T47D (cell line): ENCODE measurements at regions not wholly inside any gene's neighbourhood (a gene's known extent, or its start where the extent isn't known, plus 50 kb on each side); places are given as distances from the start of the nearest gene placed in this dataset.
A peak's percentile ranks its signal among the peaks of the same experiment; 100 is the strongest.

Source experiments
- DNase-seq, 2 experiments: peaks; one replicate each; pipeline versions ENCODE4 v3.0.0 to v3.0.0-alpha.2; 2011 to 2012; ENCODE audit warnings: low read depth in 1 of 2, low spot score in 1 of 2
- JUND ChIP-seq: IDR thresholded peaks from 2 replicates; pipeline ENCODE4 v1.6.1; 2012; ENCODE audit warnings: low read depth
- in situ Hi-C: cut with HindIII; loops from 2 replicates; pipeline ENCODE4 v1.10.0; 2016; ENCODE audit warnings: low sequenced_read_pairs, low pct_unique_long_range_greater_than_20kb

GRCh38 chr4:140251571-140251970 is 97.6 kb upstream of the MAML3 start:
- DNase-seq, result no peak
- no peak for TF ChIP-seq JUND
- in situ Hi-C loops, result no loop called here

GRCh38 chr4:140250989-140251552 is 97.1 kb upstream of the MAML3 start:
- peak in 1 of 2 experiments; percentile 28 for DNase-seq
- no peak for TF ChIP-seq JUND
- in situ Hi-C loops, result no loop called here

- in situ Hi-C loops, result no loop called here
- TF ChIP-seq JUND, result no peak
- DNase-seq, result no peak
Measured at GRCh38 chr4:140249351-140249750, 95.4 kb upstream of the MAML3 start.

- DNase-seq, result no peak
- in situ Hi-C loops, result no loop called here
- TF ChIP-seq JUND, result no peak
Measured at GRCh38 chr4:140247237-140247636, 93.3 kb upstream of the MAML3 start.

- no peak for TF ChIP-seq JUND
- in situ Hi-C loops, result no loop called here
- DNase-seq, result no peak
Measured at GRCh38 chr4:140246216-140246615, 92.2 kb upstream of the MAML3 start.

- no peak for TF ChIP-seq JUND
- in situ Hi-C loops, result no loop called here
- DNase-seq, result no peak
Measured at GRCh38 chr4:140244328-140244727, 90.3 kb upstream of the MAML3 start.

- TF ChIP-seq JUND, result no peak
- peak in 1 of 2 experiments; percentile 30 for DNase-seq
- in situ Hi-C loops, result no loop called here
Measured at GRCh38 chr4:140243278-140243753, 89.3 kb upstream of the MAML3 start.

- in situ Hi-C loops, result no loop called here
Measured at GRCh38 chr4:140242357-140243277, 88.6 kb upstream of the MAML3 start.

GRCh38 chr4:140240237-140240636 is 86.3 kb upstream of the MAML3 start:
- in situ Hi-C loops, result no loop called here
- no peak for DNase-seq
- TF ChIP-seq JUND, result no peak

More at GRCh38 chr4:140242357-140243277, 88.6 kb upstream of the MAML3 start:
- no peak for TF ChIP-seq JUND
- no peak for DNase-seq

GRCh38 chr4:140239311-140239710 is 85.3 kb upstream of the MAML3 start:
- DNase-seq, result no peak
- in situ Hi-C loops, result no loop called here
- TF ChIP-seq JUND, result no peak

- in situ Hi-C loops, result no loop called here
- DNase-seq, result peak; percentile 17 to 86
- TF ChIP-seq JUND, result no peak
Measured at GRCh38 chr4:140238351-140239056, 84.5 kb upstream of the MAML3 start.

- DNase-seq, result no peak
- TF ChIP-seq JUND, result no peak
- in situ Hi-C loops, result no loop called here
Measured at GRCh38 chr4:140237616-140238350, 83.8 kb upstream of the MAML3 start.
